OCI-LY1 (cell line): ENCODE measurements at regions not wholly inside any gene's neighbourhood (a gene's known extent, or its start where the extent isn't known, plus 50 kb on each side); places are given as distances from the start of the nearest gene placed in this dataset.

Experiments used
- H2AFZ ChIP-seq: fragments of 200-600 bp; sonication (generic), shearing (Covaris generic); 2 replicates; pipeline ENCODE4 v1.6.0; 2014; ENCODE audit warnings: antibody characterized with exemption, mild to moderate bottlenecking, low read length
- H3F3A ChIP-seq: fragments of 200-600 bp; sonication (generic), shearing (Covaris generic); 2 replicates; pipeline ENCODE4 v1.6.0; 2014; ENCODE audit warnings: mild to moderate bottlenecking, antibody characterized with exemption, low read length, moderate library complexity; ENCODE audit not compliant: insufficient read depth
- H3K27ac ChIP-seq: fragments of 200-600 bp; sonication (generic); 2 replicates; pipeline ENCODE4 v1.5.1; 2014; ENCODE audit warnings: low read length, mixed run types, mild to moderate bottlenecking, low read depth; ENCODE audit not compliant: poor library complexity, severe bottlenecking
- H3K27me3 ChIP-seq: fragments of 200-600 bp; sonication (generic); 2 replicates; pipeline ENCODE4 v1.6.0; 2014; ENCODE audit warnings: antibody characterized with exemption, mild to moderate bottlenecking, low read length, moderate library complexity; ENCODE audit not compliant: insufficient read depth
- H3K36me3 ChIP-seq: fragments of 200-600 bp; sonication (generic); 2 replicates; pipeline ENCODE4 v1.6.1; 2014; ENCODE audit warnings: mild to moderate bottlenecking, antibody characterized with exemption, low read length, moderate library complexity, mixed read lengths; ENCODE audit not compliant: insufficient read depth
- H3K4me1 ChIP-seq: fragments of 200-600 bp; sonication (generic); 2 replicates; pipeline ENCODE4 v1.5.1; 2014; ENCODE audit warnings: mild to moderate bottlenecking, low read length, moderate library complexity; ENCODE audit not compliant: insufficient read depth, severe bottlenecking
- H3K4me2 ChIP-seq: fragments of 200-600 bp; sonication (generic), shearing (Covaris generic); 2 replicates; pipeline ENCODE4 v1.6.1; 2014; ENCODE audit warnings: low read length
- H3K4me3 ChIP-seq: fragments of 200-600 bp; sonication (generic); 2 replicates; pipeline ENCODE4 v1.5.1; 2014; ENCODE audit warnings: low read length, low read depth, mild to moderate bottlenecking, mixed read lengths; ENCODE audit not compliant: poor library complexity, severe bottlenecking
- H3K79me2 ChIP-seq: fragments of 200-600 bp; shearing (Covaris generic); 2 replicates; pipeline ENCODE4 v1.6.1; 2016; ENCODE audit warnings: mixed run types, low read length, mixed read lengths; ENCODE audit not compliant: insufficient read depth
- H3K9ac ChIP-seq: fragments of 200-600 bp; sonication (generic), shearing (Covaris generic); 2 replicates; pipeline ENCODE4 v1.6.1; 2014; ENCODE audit warnings: mild to moderate bottlenecking, low read length, mixed read lengths
- H3K9me2 ChIP-seq: fragments of 200-600 bp; sonication (generic), shearing (Covaris generic); 2 replicates; pipeline ENCODE4 v1.6.1; 2014; ENCODE audit warnings: low read depth, mild to moderate bottlenecking, low read length, mixed read lengths
- H3K9me3 ChIP-seq: fragments of 200-600 bp; shearing (Covaris generic); 2 replicates; pipeline ENCODE4 v1.6.1; 2014; ENCODE audit warnings: low read length, mixed read lengths
- H4K20me1 ChIP-seq: fragments of 200-600 bp; sonication (generic), shearing (Covaris generic); 2 replicates; pipeline ENCODE4 v1.6.0; 2016; ENCODE audit warnings: mild to moderate bottlenecking, low read length; ENCODE audit not compliant: insufficient read depth
- EZH2 ChIP-seq: fragments of 200-600 bp; sonication (generic), shearing (Covaris generic); IDR thresholded peaks from 2 replicates; pipeline ENCODE4 v1.8.0; 2017; ENCODE audit warnings: borderline replicate concordance, mixed run types, mild to moderate bottlenecking, antibody characterized with exemption, low read length, moderate library complexity, mixed read lengths
- TF ChIP-seq, protein P1 (sequence below): fragments of 200-600 bp; sonication (generic), shearing (Covaris generic); IDR thresholded peaks from 2 replicates; pipeline ENCODE4 v1.5.1; 2017; ENCODE audit warnings: mild to moderate bottlenecking, antibody characterized with exemption, low read length, moderate library complexity, mixed read lengths

DNA sequence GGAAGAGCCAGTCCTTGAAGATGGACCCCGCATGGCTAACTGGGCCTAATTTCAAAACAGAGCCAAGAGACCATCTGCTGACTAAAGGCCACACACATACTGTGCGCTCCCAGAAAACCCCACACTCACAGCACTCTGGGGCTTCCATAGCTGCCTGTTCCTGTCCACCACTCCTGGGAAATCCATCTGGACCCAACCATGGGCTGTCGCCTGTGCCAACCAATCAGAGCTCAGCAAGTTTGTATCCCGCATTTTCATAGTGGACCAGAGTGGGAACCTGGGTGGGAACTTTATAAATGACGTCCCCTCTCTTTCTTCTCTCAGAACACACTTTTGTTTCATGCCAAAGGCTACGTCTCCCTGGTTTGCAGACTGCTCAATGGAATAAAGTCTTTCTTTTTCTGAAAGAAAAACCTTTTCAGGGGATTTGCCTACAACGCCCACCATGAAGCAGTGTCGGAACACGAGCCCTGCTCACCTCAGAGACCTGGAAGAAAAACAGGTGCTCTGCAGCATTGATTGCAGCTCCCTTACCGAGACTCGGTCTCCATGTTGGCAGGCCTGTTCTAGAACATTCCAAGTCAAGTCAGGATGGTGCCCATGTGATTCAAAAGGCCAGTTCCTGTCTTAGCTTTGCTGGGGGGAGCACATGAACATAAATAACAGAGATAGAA lies 137.2 kb upstream of the GPC1 start:
- H3K36me3 ChIP-seq, result no peaks in the 10 kb centered on the region
- H3K4me2 ChIP-seq, result no peak overlapping the region
- no peak overlapping the region for H3K9ac ChIP-seq
- no peaks in the 10 kb centered on the region for H3K79me2 ChIP-seq
- no peaks in the 10 kb centered on the region for H3K9me3 ChIP-seq
- H3K27ac ChIP-seq, result no peak overlapping the region
- H4K20me1 ChIP-seq, result no peaks in the 10 kb centered on the region
- no peaks in the 10 kb centered on the region for H3F3A ChIP-seq
- TF ChIP-seq, protein P1, sequence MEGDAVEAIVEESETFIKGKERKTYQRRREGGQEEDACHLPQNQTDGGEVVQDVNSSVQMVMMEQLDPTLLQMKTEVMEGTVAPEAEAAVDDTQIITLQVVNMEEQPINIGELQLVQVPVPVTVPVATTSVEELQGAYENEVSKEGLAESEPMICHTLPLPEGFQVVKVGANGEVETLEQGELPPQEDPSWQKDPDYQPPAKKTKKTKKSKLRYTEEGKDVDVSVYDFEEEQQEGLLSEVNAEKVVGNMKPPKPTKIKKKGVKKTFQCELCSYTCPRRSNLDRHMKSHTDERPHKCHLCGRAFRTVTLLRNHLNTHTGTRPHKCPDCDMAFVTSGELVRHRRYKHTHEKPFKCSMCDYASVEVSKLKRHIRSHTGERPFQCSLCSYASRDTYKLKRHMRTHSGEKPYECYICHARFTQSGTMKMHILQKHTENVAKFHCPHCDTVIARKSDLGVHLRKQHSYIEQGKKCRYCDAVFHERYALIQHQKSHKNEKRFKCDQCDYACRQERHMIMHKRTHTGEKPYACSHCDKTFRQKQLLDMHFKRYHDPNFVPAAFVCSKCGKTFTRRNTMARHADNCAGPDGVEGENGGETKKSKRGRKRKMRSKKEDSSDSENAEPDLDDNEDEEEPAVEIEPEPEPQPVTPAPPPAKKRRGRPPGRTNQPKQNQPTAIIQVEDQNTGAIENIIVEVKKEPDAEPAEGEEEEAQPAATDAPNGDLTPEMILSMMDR, result no peak
- TF ChIP-seq EZH2, result no peak
- H2AFZ ChIP-seq, result no peak overlapping the region
- H3K9me2 ChIP-seq, result no peaks in the 10 kb centered on the region
- no peaks in the 10 kb centered on the region for H3K4me1 ChIP-seq
- 0 out of 2 replicates have a peak, but pooled peaks cover 5% of the 10 kb centered on the region for H3K27me3 ChIP-seq
- H3K4me3 ChIP-seq, result no peak overlapping the region

DNA sequence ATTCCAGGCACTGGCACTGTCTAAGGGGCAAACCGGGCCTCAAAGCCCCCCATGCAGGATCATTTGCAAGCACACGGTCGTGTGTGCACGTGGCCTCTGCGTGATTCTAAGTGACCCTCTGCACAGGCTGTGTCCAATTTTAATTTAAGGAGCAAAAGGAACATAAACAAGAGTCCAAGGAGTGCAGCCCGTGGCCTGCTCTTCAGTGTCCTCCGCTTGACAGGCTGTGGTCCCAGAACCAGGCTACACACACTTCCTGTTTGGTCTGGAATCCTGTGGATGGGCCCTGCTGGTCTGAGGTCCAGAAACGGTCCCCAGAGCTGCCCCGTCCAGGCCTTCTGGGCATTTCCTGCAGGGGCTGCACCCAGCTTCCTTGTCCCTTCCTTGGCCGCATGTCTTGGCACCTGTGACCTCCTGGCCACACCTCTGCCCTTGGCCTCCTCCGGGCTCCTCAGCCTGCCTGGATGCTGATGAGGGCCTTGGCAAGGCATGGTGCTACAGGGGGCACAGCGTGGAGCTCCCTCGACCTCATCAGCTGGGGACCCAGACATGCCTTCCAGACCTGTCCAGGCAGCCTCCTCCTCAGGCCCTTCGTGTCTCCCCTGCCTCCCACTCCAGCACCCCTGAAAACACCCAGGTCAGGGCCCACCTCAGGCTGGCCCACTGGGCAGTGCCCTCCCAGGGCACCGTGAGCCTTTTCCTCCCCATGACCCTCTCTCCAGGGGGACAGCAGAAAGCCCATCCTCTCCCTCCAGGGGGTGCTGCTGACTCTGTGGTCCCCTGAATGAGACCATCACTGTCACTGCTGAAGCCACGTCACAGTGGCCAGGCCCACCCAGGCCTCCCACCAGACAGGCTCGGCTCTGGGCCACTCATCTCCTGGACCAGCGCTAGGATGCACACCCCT lies 136.4 kb upstream of the GPC1 start:
- Histone ChIP-seq H3K27ac (no peak overlapping the region), H3K4me2 (no peak overlapping the region), H3K27me3 (0 out of 2 replicates have a peak, but pooled peaks cover 5% of the 10 kb centered on the region), H3K36me3 (no peaks in the 10 kb centered on the region), H2AFZ (no peak overlapping the region), H3K9me3 (no peaks in the 10 kb centered on the region), H3K4me1 (no peaks in the 10 kb centered on the region), H3F3A (no peaks in the 10 kb centered on the region), H3K9me2 (no peaks in the 10 kb centered on the region), H3K9ac (no peak overlapping the region), H3K4me3 (no peak overlapping the region), H4K20me1 (no peaks in the 10 kb centered on the region), H3K79me2 (no peaks in the 10 kb centered on the region)
- TF ChIP-seq, protein P1, result no peak
- no peak for TF ChIP-seq EZH2

DNA sequence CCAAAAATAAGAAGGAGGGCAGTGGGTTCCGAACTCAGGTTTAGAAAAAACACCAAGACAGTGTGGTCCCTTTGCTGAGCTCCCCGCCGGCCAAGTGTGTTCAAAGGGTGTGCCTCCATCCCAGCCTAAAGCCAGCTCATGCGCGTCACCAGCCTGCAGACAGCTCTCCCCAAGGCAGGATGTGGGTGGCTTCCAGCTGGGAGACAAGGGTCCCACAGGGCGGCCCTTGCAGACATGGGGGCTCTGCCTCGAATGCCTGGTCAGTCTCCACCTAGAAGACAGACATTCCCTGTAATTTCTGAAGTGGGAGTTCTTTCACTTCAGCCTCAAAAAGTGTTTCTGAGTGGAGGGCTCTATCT lies 135.8 kb upstream of the GPC1 start:
- Histone ChIP-seq H2AFZ (no peak overlapping the region), H3K79me2 (no peaks in the 10 kb centered on the region), H3K27ac (no peak overlapping the region), H3K4me2 (no peak overlapping the region), H3F3A (no peaks in the 10 kb centered on the region), H4K20me1 (no peaks in the 10 kb centered on the region), H3K4me1 (no peaks in the 10 kb centered on the region), H3K9ac (no peak overlapping the region), H3K27me3 (0 out of 2 replicates have a peak, but pooled peaks cover 5% of the 10 kb centered on the region), H3K9me3 (no peaks in the 10 kb centered on the region), H3K9me2 (no peaks in the 10 kb centered on the region), H3K4me3 (no peak overlapping the region), H3K36me3 (no peaks in the 10 kb centered on the region)
- no peak for TF ChIP-seq EZH2
- TF ChIP-seq, protein P1, result no peak
